Tibial nerve (tissue), 4 donors: ENCODE measurements at regions not wholly inside any gene's neighbourhood (a gene's known extent, or its start where the extent isn't known, plus 50 kb on each side); places are given as distances from the start of the nearest gene placed in this dataset.

Experiments
- DNase-seq, 2 donors: peaks; one replicate each; pipeline ENCODE4 v3.0.0-alpha.2; 2019; ENCODE audit warnings: low spot score in 2 of 2
- H3K27ac ChIP-seq, 4 donors: fragments of 200-600 bp; sonication (generic) in 3 of 4; one replicate each; pipeline ENCODE4 v1.5.1; 2017 to 2019; ENCODE audit warnings: mild to moderate bottlenecking in 1 of 4
- H3K27me3 ChIP-seq, 2 donors: fragments of 200-600 bp; sonication (generic) in 1 of 2; one replicate each; pipeline versions ENCODE4 v1.5.1 to v1.6.0; 2017 to 2019
- H3K36me3 ChIP-seq, 3 donors: fragments of 200-600 bp; sonication (generic); one replicate each; pipeline ENCODE4 v1.5.1; 2018 to 2019
- H3K4me1 ChIP-seq, 4 donors: fragments of 200-600 bp; sonication (generic) in 3 of 4; one replicate each; pipeline ENCODE4 v1.5.1; 2017 to 2019
- H3K4me3 ChIP-seq, 4 donors: fragments of 200-600 bp; sonication (generic) in 3 of 4; one replicate each; pipeline ENCODE4 v1.5.1; 2017 to 2019; ENCODE audit warnings: mild to moderate bottlenecking in 1 of 4, moderate library complexity in 1 of 4
- H3K9me3 ChIP-seq, 4 donors: fragments of 200-600 bp; sonication (generic) in 3 of 4; one replicate each; pipeline ENCODE4 v1.5.1; 2017 to 2019
- EP300 ChIP-seq, 2 donors: sonication (generic); formaldehyde crosslinking; IDR thresholded peaks; one replicate each; pipeline ENCODE4 v1.6.1; 2017; ENCODE audit warnings: antibody characterized with exemption in 2 of 2, mild to moderate bottlenecking in 1 of 2
- POLR2A ChIP-seq, 2 donors: fragments of 450-650 bp; IDR thresholded peaks; one replicate each; pipeline ENCODE4 v1.6.1; 2017; ENCODE audit warnings: antibody characterized with exemption in 2 of 2, mild to moderate bottlenecking in 2 of 2, moderate library complexity in 2 of 2
- WGBS, 2 donors: methylation state at CpG; one replicate each; pipeline ENCODE4 v1.1.5; 2018; 5-methylcytosine and 5-hydroxymethylcytosine counted together
- TF ChIP-seq, protein P1 (sequence below), 5 experiments: fragments of 200-600 bp in 3 of 5; fragments of 450-650 bp in 2 of 5; sonication (generic) in 3 of 5; IDR thresholded peaks; one replicate each; pipeline ENCODE4 v1.5.1; 2016 to 2019; ENCODE audit warnings: antibody characterized with exemption in 5 of 5, mild to moderate bottlenecking in 3 of 5, moderate library complexity in 2 of 5

DNA sequence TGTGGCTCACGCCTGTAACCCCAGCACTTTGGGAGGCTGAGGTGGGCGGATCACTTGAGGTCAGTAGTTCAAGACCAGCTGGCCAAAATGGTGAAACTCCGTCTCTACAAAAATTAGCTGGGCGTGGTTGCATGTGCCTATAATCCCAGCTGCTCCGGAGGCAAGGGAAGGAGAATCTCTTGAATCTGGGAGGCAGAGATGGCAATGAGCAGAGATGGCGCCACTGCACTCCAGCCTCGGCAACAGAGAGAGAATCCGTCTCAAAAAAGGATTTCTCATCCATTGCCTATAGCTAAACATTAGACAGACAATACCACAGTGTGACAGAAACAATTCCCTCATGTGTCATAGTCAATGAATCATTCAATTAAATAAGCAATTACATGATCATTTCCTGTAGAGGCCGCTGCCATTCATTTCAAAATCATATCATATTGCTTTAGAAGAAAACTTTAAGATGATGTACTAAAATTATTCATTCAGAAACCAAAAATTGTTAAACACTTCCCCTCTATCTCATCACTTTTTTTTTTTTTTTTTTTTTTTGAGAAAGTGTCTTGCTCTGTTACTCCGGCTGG is 69.5 kb upstream of the TGIF1 start:
- no peaks in the 10 kb centered on the region for H3K36me3 ChIP-seq
- H3K27me3 ChIP-seq = no peaks in the 10 kb centered on the region
- peaks cover 0 to 7% (median 0%) of the 10 kb centered on the region in 4 donors for H3K4me1 ChIP-seq
- no peaks in the 10 kb centered on the region for H3K9me3 ChIP-seq
- peak in 1 of 2 donors; percentile 9 for DNase-seq
- H3K27ac ChIP-seq = no peak overlapping the region
- TF ChIP-seq, protein P1, sequence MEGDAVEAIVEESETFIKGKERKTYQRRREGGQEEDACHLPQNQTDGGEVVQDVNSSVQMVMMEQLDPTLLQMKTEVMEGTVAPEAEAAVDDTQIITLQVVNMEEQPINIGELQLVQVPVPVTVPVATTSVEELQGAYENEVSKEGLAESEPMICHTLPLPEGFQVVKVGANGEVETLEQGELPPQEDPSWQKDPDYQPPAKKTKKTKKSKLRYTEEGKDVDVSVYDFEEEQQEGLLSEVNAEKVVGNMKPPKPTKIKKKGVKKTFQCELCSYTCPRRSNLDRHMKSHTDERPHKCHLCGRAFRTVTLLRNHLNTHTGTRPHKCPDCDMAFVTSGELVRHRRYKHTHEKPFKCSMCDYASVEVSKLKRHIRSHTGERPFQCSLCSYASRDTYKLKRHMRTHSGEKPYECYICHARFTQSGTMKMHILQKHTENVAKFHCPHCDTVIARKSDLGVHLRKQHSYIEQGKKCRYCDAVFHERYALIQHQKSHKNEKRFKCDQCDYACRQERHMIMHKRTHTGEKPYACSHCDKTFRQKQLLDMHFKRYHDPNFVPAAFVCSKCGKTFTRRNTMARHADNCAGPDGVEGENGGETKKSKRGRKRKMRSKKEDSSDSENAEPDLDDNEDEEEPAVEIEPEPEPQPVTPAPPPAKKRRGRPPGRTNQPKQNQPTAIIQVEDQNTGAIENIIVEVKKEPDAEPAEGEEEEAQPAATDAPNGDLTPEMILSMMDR (IDR thresholded peaks at IDR 0.05) = no peak
- TF ChIP-seq EP300 (IDR thresholded peaks at IDR 0.05) (no peak), POLR2A (IDR thresholded peaks at IDR 0.05) (no peak)
- WGBS, 2 donors = 27 to 34% methylated on average over 10 of the region's 10 CpGs
- H3K4me3 ChIP-seq = no peak overlapping the region

DNA sequence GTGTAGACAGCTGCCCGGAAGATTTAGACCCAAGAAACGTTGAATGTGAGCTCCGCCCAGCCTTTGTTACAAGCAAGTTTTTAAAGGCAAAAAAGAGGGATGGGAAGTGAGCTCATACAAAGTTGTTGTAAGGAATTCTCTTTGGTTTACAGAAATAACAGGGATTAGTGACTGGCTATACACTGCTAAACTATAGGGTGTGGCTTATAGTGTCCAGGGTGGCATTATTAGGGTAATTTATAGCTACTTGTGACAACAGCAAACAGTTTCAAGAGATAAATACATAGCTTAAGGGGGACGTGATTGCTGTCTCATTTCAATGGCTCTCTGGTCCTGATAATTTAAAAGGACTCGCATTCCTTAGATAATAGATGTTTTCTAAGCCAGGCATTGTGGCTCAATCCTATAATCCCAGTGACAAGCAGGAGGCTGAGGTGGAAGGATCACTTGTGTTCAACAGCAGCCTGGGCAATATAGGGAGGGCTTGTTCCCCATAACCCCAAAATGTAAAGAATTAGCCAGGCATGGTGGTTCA is 66.5 kb upstream of the TGIF1 start:
- Histone ChIP-seq H3K4me1 (peaks cover 0 to 7% (median 0%) of the 10 kb centered on the region in 4 donors), H3K9me3 (no peaks in the 10 kb centered on the region), H3K4me3 (no peak overlapping the region), H3K36me3 (no peaks in the 10 kb centered on the region), H3K27ac (no peak overlapping the region), H3K27me3 (no peaks in the 10 kb centered on the region)
- no peak for TF ChIP-seq EP300 (IDR thresholded peaks at IDR 0.05)
- no peak for TF ChIP-seq POLR2A (IDR thresholded peaks at IDR 0.05)
- TF ChIP-seq, protein P1 (IDR thresholded peaks at IDR 0.05) = no peak
- 57 to 60% methylated on average over 5 of the region's 5 CpGs for WGBS, 2 donors
- DNase-seq = no peak

DNA sequence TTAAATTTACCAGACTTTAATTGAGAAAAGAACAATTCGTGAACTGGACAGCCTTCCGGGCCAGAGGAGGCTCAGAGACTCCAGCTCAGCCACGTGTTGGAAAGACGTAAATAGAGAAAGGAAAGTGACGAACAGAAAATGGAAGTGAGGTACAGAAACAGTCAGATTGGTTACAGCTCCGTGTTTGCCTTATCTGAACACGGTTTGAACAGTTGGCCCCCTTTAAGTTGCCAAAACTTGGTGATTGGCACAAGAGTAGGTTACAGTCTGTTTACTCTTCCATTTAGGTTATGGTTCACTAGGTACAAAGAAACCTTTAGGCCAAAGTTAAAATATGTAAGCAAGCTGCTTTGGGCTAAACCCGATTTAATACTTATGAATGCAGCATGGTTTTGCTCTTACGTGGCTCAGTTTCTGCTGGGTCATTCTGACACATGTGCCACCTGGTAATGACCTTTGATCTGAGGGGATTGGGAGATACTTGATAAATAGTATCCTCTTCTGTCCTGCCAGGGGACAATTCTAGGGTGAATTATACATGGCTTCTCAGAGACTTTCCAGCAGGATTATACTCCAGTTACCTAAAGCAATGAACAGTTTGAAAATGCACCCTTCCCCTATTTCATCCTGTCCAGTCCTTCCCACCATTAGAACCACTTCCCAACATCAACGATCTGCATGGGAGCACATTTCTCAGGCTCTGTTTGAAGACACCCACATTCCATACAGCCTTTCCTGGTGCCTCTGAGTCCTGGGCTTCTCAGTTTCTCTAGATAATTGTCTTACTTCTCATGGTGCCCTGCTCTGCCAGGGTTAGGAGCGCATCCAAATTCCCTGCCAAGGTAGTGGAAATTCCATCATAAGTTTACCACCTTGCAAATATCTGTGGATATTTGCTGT is 65.1 kb upstream of the TGIF1 start:
- DNase-seq = no peak
- TF ChIP-seq EP300 (IDR thresholded peaks at IDR 0.05) (no peak), POLR2A (IDR thresholded peaks at IDR 0.05) (no peak)
- TF ChIP-seq, protein P1 (IDR thresholded peaks at IDR 0.05) = no peak
- no peak overlapping the region for H3K27ac ChIP-seq
- H3K36me3 ChIP-seq = no peaks in the 10 kb centered on the region
- no peaks in the 10 kb centered on the region for H3K27me3 ChIP-seq
- WGBS, 2 donors = 90 to 91% methylated on average over 11 of the region's 11 CpGs
- H3K4me3 ChIP-seq = no peak overlapping the region
- peaks cover 0 to 8% (median 0%) of the 10 kb centered on the region in 4 donors for H3K9me3 ChIP-seq
- H3K4me1 ChIP-seq = peaks cover 0 to under 1% (median 0%) of the 10 kb centered on the region in 4 donors

DNA sequence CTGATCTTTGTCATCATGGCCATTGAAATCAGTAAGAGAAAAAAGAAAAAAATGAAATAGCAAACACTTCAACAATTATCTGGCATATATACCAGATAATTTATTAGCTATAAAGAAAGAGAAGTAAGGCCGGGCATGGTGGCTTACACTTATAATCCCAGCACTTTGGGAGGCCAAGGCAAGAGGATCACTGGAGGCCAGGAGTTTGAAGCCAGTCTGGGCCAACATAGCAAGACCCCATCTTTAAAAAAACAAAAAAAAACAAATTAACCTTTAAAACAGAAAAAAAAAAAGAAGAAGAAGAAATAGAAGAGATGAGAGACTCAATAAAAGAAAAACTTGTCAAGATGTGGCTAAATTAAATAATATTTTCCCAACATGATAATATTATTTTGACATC is 61.6 kb upstream of the TGIF1 start:
- H3K9me3 ChIP-seq = peaks cover 0 to 25% (median 4%) of the 10 kb centered on the region in 4 donors
- TF ChIP-seq, protein P1 (IDR thresholded peaks at IDR 0.05) = no peak
- TF ChIP-seq EP300 (IDR thresholded peaks at IDR 0.05) (no peak), POLR2A (IDR thresholded peaks at IDR 0.05) (no peak)
- DNase-seq = no peak
- H3K36me3 ChIP-seq = no peaks in the 10 kb centered on the region
- no peak overlapping the region for H3K4me3 ChIP-seq
- 94 to 96% methylated on average over 1 of the region's 1 CpG for WGBS, 2 donors
- no peaks in the 10 kb centered on the region for H3K4me1 ChIP-seq
- H3K27me3 ChIP-seq = no peaks in the 10 kb centered on the region
- no peak overlapping the region for H3K27ac ChIP-seq

DNA sequence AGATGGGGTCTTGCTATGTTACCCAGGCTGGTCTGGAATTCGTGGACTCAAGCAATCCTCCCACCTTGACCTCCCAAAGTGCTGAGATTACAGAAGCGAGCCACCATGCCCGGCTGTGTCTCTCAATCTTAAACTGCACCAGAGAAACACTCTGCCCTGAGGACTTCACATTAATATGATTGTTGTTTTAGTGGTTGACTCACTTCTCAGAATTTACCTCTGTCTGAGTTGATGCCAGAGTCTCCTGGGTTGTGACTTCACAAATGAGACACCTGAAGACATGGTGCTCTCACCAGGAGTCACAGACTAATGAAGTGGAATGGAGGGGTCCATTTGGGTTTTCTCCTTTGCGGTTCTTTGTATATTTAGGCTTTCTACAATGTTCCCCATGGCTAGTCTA is 61.0 kb upstream of the TGIF1 start:
- DNase-seq = no peak
- no peak overlapping the region for H3K27ac ChIP-seq
- WGBS, 2 donors = 61 to 75% methylated on average over 4 of the region's 4 CpGs
- peaks cover 0 to 25% (median 4%) of the 10 kb centered on the region in 4 donors for H3K9me3 ChIP-seq
- TF ChIP-seq POLR2A (IDR thresholded peaks at IDR 0.05) = no peak
- TF ChIP-seq, protein P1 (IDR thresholded peaks at IDR 0.05) = no peak
- TF ChIP-seq EP300 (IDR thresholded peaks at IDR 0.05) = no peak
- H3K36me3 ChIP-seq = no peaks in the 10 kb centered on the region
- no peak overlapping the region for H3K4me3 ChIP-seq
- H3K27me3 ChIP-seq = no peaks in the 10 kb centered on the region
- H3K4me1 ChIP-seq = no peaks in the 10 kb centered on the region
